ENCODE measurements at regions not wholly inside any gene's neighbourhood (a gene's known extent, or its start where the extent isn't known, plus 50 kb on each side); places are given as distances from the start of the nearest gene placed in this dataset.

DNA sequence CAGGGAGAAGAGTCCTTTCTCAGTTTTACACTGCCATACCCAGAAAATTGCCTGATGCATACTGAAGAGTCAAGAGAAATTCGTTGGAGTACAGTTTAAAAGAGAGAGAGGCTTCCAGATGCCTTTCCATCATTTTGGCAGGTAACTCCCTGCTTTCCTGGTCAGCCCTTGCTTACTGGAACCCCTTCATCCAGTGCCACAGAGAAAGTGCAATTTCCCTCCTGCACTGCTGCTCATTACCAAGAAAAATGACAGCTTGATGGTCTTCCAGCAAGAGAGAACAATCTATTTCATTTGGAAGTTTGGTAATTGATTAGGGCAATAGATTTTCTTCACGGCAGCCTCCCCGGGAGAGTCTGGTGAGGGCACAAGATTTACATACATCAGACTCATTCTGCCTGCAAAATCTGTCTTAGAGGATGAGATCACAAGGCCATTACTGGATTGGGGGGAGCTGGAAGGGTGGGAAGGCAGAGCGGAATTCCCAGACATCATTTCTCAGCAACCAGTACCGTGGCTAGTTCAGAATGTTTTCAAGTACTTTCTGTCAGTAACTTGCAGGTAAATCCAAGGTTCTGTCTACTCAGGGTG is 102.8 kb upstream of the SLC14A2 start:
- Histone ChIP-seq H3K56ac (ENCODE audit: extremely low read depth, insufficient read depth, low read length) (no peak overlapping the region), H3K14ac (replicated peaks; ENCODE audit: low read depth, low read length) (no peak overlapping the region), H3K4me3 (ENCODE audit: insufficient read depth, low read depth, low read length) (no peak overlapping the region), H3K18ac (ENCODE audit: low read depth, low read length) (no peak overlapping the region), H2BK15ac (ENCODE audit: low read depth, low read length) (no peak overlapping the region), H3K9me3 (ENCODE audit: control insufficient read depth, insufficient read depth, low read length) (no peaks in the 10 kb centered on the region), H3K27ac (ENCODE audit: insufficient read depth, low read length) (no peak overlapping the region), H4K5ac (ENCODE audit: low read depth, low read length) (no peak overlapping the region), H3K4me2 (ENCODE audit: low read depth, low read length) (no peak overlapping the region), H3K4me1 (ENCODE audit: control insufficient read depth, insufficient read depth, low read length) (no peaks in the 10 kb centered on the region; the same call in 1 of the 2 replicates), H3K9me1 (ENCODE audit: insufficient read depth, low read length) (no peaks in the 10 kb centered on the region), H4K20me1 (ENCODE audit: insufficient read depth, low read length) (no peaks in the 10 kb centered on the region), H3K79me1 (ENCODE audit: low read depth in 1 of 2, low read length in 2 of 2) (no peaks in the 10 kb centered on the region), H2AK5ac (ENCODE audit: low read depth, low read length) (no peak overlapping the region), H3K4ac (ENCODE audit: low read depth, low read length) (no peak overlapping the region), H3K27me3 (ENCODE audit: control insufficient read depth, insufficient read depth, low read length) (no peaks in the 10 kb centered on the region; the same call in 1 of the 2 replicates), H2AK9ac (replicated peaks; ENCODE audit: low read depth, low read length, poor library complexity) (no peak overlapping the region), H3K23ac (ENCODE audit: low read depth, low read length) (no peak overlapping the region), H2BK20ac (ENCODE audit: low read depth, low read length) (no peak overlapping the region), H2BK120ac (ENCODE audit: low read depth, low read length) (no peak overlapping the region), H3K36me3 (ENCODE audit: control insufficient read depth, insufficient read depth, low read length) (no peaks in the 10 kb centered on the region), H2BK5ac (ENCODE audit: low read depth, low read length, poor library complexity, severe bottlenecking) (no peak overlapping the region), H4K8ac (ENCODE audit: low read depth in 2 of 2, low read length in 2 of 2) (no peak overlapping the region), H2AFZ (replicated peaks; ENCODE audit: low read length, poor library complexity) (no peak overlapping the region), H3K9ac (ENCODE audit: low read depth, low read length) (no peak overlapping the region), H4K91ac (ENCODE audit: insufficient read depth, low read depth, low read length) (no peak overlapping the region)
- in situ Hi-C loops (cut with MboI; ENCODE audit: low sequenced_read_pairs) (no loop called here), intact Hi-C loops (cut with micrococcal nuclease) (no loop called here), dilution Hi-C loops (cut with HindIII; ENCODE audit: low sequenced_read_pairs, unreplicated experiment) (no loop called here)
- POLR2A ChIA-PET (ENCODE audit: unreplicated experiment): no interaction called here
- DNase-seq (no peak), ATAC-seq (ENCODE audit: low read depth) (no peak)
- no TSS peak for BruUV-seq (replicated peaks)
- WGBS, 2 experiments (ENCODE audit: extremely low coverage in 2 of 2, insufficient read length in 1 of 2): no CpG with 5 or more reads among the region's 5 CpGs
- CTCF ChIA-PET: no interaction called here
- TF ChIP-seq FOS (IDR thresholded peaks at IDR 0.05; ENCODE audit: low read depth, low read length): no peak
- TF ChIP-seq, protein P1, sequence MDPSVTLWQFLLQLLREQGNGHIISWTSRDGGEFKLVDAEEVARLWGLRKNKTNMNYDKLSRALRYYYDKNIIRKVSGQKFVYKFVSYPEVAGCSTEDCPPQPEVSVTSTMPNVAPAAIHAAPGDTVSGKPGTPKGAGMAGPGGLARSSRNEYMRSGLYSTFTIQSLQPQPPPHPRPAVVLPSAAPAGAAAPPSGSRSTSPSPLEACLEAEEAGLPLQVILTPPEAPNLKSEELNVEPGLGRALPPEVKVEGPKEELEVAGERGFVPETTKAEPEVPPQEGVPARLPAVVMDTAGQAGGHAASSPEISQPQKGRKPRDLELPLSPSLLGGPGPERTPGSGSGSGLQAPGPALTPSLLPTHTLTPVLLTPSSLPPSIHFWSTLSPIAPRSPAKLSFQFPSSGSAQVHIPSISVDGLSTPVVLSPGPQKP (IDR thresholded peaks at IDR 0.05; ENCODE audit: borderline replicate concordance, low read depth, low read length): no peak
- no peak for TF ChIP-seq MAFK (IDR thresholded peaks at IDR 0.05; ENCODE audit: low read depth, low read length)
- TF ChIP-seq, protein P2, sequence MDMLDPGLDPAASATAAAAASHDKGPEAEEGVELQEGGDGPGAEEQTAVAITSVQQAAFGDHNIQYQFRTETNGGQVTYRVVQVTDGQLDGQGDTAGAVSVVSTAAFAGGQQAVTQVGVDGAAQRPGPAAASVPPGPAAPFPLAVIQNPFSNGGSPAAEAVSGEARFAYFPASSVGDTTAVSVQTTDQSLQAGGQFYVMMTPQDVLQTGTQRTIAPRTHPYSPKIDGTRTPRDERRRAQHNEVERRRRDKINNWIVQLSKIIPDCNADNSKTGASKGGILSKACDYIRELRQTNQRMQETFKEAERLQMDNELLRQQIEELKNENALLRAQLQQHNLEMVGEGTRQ (IDR thresholded peaks at IDR 0.05; ENCODE audit: low read depth, low read length): no peak
- TF ChIP-seq, protein P3, sequence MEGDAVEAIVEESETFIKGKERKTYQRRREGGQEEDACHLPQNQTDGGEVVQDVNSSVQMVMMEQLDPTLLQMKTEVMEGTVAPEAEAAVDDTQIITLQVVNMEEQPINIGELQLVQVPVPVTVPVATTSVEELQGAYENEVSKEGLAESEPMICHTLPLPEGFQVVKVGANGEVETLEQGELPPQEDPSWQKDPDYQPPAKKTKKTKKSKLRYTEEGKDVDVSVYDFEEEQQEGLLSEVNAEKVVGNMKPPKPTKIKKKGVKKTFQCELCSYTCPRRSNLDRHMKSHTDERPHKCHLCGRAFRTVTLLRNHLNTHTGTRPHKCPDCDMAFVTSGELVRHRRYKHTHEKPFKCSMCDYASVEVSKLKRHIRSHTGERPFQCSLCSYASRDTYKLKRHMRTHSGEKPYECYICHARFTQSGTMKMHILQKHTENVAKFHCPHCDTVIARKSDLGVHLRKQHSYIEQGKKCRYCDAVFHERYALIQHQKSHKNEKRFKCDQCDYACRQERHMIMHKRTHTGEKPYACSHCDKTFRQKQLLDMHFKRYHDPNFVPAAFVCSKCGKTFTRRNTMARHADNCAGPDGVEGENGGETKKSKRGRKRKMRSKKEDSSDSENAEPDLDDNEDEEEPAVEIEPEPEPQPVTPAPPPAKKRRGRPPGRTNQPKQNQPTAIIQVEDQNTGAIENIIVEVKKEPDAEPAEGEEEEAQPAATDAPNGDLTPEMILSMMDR (conservative IDR thresholded peaks at IDR 0.05; ENCODE audit: low read depth, low read length): no peak

Measured in IMR-90 (cell line).